Nephron progenitor cell (in vitro differentiated cells): ENCODE measurements at regions not wholly inside any gene's neighbourhood (a gene's known extent, or its start where the extent isn't known, plus 50 kb on each side); places are given as distances from the start of the nearest gene placed in this dataset.

Experiments used
- DNase-seq: peaks from one replicate; pipeline ENCODE4 v3.0.0; 2021
- H3K27ac Mint-ChIP-seq: 2 replicates; pipeline ENCODE4 v1.8.0; 2021; ENCODE audit warnings: mild to moderate bottlenecking, moderate library complexity, mixed read lengths
- H3K27me3 Mint-ChIP-seq: 2 replicates; pipeline ENCODE4 v1.8.0; 2021; ENCODE audit warnings: mild to moderate bottlenecking, low read depth, mixed read lengths; ENCODE audit not compliant: poor library complexity
- H3K36me3 Mint-ChIP-seq: 2 replicates; pipeline ENCODE4 v1.8.0; 2021; ENCODE audit warnings: low read depth, mixed read lengths
- H3K4me1 Mint-ChIP-seq: 2 replicates; pipeline ENCODE4 v1.8.0; 2021; ENCODE audit warnings: mixed read lengths
- H3K4me3 Mint-ChIP-seq: 2 replicates; pipeline ENCODE4 v1.8.0; 2021; ENCODE audit warnings: mild to moderate bottlenecking, moderate library complexity, mixed read lengths
- H3K9me3 Mint-ChIP-seq: 2 replicates; pipeline ENCODE4 v1.8.0; 2021; ENCODE audit warnings: mild to moderate bottlenecking, moderate library complexity, mixed read lengths
- TF ChIP-seq, protein P1 (sequence below): fragments of 200-600 bp; sonication (generic); IDR thresholded peaks from 2 replicates; pipeline ENCODE4 v1.5.0; 2021; ENCODE audit warnings: antibody characterized with exemption

DNA sequence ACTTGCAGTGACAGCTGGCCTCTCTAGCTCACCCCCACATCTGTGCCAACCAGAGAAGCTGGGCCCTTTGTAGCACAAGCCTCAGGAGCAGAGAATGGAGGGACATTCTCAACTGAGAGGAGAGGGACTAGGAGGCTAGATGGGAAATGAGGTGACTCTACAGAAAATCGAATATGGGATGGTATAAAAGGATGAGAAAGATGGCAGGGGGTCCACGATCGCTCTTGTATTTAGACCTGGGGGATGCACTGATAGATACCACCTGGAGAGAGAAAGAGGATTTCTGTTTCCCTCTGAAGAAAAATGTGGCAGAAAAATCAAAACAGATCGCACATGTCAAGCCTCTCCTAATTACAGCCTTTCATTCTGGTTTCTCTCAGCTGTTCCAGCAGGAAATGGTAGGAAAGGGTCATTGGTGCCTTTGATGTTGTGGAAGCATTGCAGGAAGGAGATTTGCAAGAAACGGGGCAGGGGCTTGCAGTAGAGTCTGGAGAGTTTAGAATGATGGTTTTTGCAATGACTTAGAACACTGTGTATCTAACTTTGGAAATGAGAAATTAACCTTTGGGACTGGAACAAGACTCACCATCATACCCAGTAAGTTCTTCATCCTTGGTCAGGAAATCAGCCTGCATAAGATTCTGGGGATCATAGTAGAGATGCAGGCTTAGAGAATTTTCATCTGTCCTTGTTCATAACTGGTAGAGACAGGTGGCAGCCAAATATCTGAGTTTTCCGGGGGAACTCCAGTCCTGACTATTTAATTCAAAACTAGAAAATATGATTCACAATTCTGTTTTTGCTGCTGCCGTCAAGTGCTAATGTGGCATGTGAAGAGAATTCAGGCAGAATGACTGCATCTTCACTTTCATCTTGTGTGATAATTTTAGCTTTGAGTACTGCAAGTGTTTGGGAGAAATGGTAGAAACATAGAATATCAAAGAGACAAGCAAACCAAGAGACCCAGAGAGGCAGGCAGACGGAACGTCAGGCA lies 98.8 kb downstream of the DAD1 start:
- Mint-ChIP-seq H3K36me3 (no peaks in the 10 kb centered on the region), H3K9me3 (no peaks in the 10 kb centered on the region), H3K4me3 (no peak overlapping the region), H3K27ac (no peak overlapping the region), H3K4me1 (peaks cover 49% of the 10 kb centered on the region), H3K27me3 (peaks cover 7% of the 10 kb centered on the region)
- TF ChIP-seq, protein P1, sequence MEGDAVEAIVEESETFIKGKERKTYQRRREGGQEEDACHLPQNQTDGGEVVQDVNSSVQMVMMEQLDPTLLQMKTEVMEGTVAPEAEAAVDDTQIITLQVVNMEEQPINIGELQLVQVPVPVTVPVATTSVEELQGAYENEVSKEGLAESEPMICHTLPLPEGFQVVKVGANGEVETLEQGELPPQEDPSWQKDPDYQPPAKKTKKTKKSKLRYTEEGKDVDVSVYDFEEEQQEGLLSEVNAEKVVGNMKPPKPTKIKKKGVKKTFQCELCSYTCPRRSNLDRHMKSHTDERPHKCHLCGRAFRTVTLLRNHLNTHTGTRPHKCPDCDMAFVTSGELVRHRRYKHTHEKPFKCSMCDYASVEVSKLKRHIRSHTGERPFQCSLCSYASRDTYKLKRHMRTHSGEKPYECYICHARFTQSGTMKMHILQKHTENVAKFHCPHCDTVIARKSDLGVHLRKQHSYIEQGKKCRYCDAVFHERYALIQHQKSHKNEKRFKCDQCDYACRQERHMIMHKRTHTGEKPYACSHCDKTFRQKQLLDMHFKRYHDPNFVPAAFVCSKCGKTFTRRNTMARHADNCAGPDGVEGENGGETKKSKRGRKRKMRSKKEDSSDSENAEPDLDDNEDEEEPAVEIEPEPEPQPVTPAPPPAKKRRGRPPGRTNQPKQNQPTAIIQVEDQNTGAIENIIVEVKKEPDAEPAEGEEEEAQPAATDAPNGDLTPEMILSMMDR = no peak
- DNase-seq = no peak

DNA sequence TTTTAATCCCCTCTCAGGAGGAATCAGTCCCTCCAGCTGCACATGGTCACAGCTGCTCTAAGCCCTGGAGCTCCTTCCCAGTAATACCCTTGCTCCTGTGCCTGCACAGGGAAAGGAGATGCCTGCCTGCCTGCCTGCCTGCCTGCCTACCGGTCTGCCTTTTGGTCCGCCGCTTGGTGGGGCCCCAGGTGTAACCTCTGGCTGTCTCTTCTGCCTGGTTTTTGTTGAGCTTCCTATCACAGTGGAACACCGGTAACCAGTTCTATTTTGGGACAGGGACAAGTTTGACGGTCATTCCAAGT lies 99.8 kb downstream of the DAD1 start:
- Mint-ChIP-seq H3K9me3 (no peaks in the 10 kb centered on the region), H3K4me1 (peaks cover 57% of the 10 kb centered on the region), H3K36me3 (no peaks in the 10 kb centered on the region), H3K4me3 (no peak overlapping the region), H3K27ac (no peak overlapping the region), H3K27me3 (peaks cover 3% of the 10 kb centered on the region)
- TF ChIP-seq, protein P1 = no peak
- no peak for DNase-seq

DNA sequence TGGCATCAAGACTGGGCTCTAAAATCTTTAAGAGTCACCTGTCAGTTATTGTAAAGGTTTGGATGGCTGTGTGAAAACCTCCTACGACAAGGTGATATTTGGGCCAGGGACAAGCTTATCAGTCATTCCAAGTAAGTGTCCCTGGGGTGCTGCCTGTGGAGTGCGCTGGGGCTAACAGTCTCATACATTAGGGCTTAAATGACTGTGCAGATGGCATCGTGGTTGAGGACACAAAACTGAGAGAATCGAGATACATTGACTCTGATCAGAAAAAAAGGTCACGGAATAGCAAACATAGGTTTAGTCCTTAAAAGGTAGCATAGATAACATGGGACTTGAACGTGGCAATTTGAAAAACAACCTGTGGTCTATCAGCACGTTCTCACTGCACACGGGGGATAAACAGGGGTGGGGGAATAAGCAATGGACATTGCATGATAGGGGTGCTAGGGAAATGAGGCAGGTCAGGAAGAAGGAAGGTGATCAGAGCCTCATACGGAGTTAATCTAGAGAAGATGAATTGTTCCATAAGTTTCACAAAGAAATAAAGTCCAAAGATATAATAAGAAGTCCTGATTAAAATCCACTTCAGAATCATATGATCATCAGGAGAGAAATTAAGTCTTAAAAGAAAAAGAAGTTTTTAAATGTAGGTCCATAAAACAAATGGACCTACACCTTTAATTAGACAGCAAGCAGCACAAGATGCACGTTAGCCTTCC lies 100.3 kb downstream of the DAD1 start:
- Mint-ChIP-seq H3K9me3 (no peaks in the 10 kb centered on the region), H3K4me1 (peaks cover 62% of the 10 kb centered on the region)

DNA sequence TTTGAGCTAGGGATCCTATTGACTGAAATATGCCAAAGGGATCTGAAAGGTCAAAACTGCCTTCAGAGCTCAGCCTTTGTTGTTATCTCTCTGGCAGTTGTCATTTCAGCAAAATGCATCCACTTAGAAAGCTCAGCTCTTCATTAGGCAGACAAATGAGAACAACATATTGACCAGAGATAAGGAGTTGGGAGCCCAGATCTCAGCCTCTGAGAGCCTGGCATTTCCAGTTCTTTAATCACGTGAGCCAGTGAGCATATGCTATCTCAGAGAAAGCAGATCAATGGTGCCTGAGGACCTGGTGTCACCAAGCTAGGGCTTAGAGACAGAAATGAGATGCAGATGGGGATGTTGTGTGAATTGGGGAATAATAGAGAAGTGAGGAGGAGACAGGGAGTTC lies 101.1 kb downstream of the DAD1 start:
- Mint-ChIP-seq H3K36me3 (no peaks in the 10 kb centered on the region), H3K27ac (no peak overlapping the region), H3K27me3 (peaks cover 2% of the 10 kb centered on the region), H3K4me3 (no peak overlapping the region), H3K9me3 (no peaks in the 10 kb centered on the region), H3K4me1 (peaks cover 69% of the 10 kb centered on the region)
- DNase-seq = no peak
- TF ChIP-seq, protein P1 = no peak

More for the DNA sequence above, 100.3 kb downstream of the DAD1 start:
- H3K27me3 Mint-ChIP-seq = peaks cover 2% of the 10 kb centered on the region
- no peak overlapping the region for H3K4me3 Mint-ChIP-seq
- H3K36me3 Mint-ChIP-seq = no peaks in the 10 kb centered on the region
- no peak for DNase-seq
- TF ChIP-seq, protein P1 = no peak
- H3K27ac Mint-ChIP-seq = no peak overlapping the region

DNA sequence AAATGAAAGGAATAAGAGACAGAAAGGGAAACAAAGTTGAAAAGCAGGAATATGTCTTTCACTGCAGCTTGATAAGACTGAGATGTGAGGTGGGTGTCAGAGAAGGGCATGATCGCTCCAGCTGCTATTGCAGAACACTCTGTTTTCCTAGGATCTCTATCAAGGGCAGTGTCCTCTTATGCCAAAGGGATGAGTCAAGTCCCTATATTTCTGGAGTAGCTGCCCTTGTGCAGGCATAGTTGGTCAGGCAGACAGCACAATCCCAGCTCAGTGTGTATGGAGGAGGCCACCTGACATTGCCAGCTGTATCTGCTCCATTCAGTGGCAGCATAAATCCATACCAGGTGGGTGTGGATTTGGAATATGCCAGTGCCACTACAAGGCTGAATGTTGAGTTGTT lies 101.6 kb downstream of the DAD1 start:
- Mint-ChIP-seq H3K4me3 (no peak overlapping the region), H3K4me1 (peaks cover 75% of the 10 kb centered on the region), H3K36me3 (no peaks in the 10 kb centered on the region), H3K27me3 (peaks cover 2% of the 10 kb centered on the region), H3K27ac (no peak overlapping the region), H3K9me3 (no peaks in the 10 kb centered on the region)
- DNase-seq = no peak
- TF ChIP-seq, protein P1 = no peak
